SJSA1 (cell line): ENCODE measurements at regions not wholly inside any gene's neighbourhood (a gene's known extent, or its start where the extent isn't known, plus 50 kb on each side); places are given as distances from the start of the nearest gene placed in this dataset.

ENCODE experiments used
- DNase-seq, 2 experiments: peaks; one replicate each; pipeline ENCODE4 v3.0.0-alpha.2; 2015 to 2020; ENCODE audit warnings: low spot score in 2 of 2, low read depth in 1 of 2
- H3K27ac ChIP-seq: fragments of 250-450 bp; sonication (Bioruptor Pico); 2 replicates; pipeline ENCODE4 v1.5.1; 2020; ENCODE audit warnings: mild to moderate bottlenecking, moderate library complexity
- H3K27me3 ChIP-seq: fragments of 250-450 bp; sonication (Bioruptor Pico); replicated peaks from 2 replicates; pipeline ENCODE4 v1.5.1; 2020; ENCODE audit warnings: mild to moderate bottlenecking, moderate library complexity
- H3K36me3 ChIP-seq: fragments of 250-450 bp; sonication (Bioruptor Pico); 2 replicates; pipeline ENCODE4 v1.5.1; 2020; ENCODE audit warnings: mild to moderate bottlenecking
- H3K4me1 ChIP-seq: fragments of 250-450 bp; sonication (Bioruptor Pico); replicated peaks from 2 replicates; pipeline ENCODE4 v1.6.1; 2021; ENCODE audit warnings: mild to moderate bottlenecking
- H3K4me3 ChIP-seq: fragments of 250-450 bp; sonication (Bioruptor Pico); 2 replicates; pipeline ENCODE4 v1.5.1; 2020; ENCODE audit warnings: mild to moderate bottlenecking
- H3K9me3 ChIP-seq: fragments of 250-450 bp; sonication (Bioruptor Pico); replicated peaks from 2 replicates; pipeline ENCODE4 v1.5.1; 2020; ENCODE audit warnings: mild to moderate bottlenecking

GRCh38 chr12:42643881-42644579 is 54.5 kb upstream of the PRICKLE1 start:
- Histone ChIP-seq H3K27ac (no peak overlapping the region), H3K36me3 (no peaks in the 10 kb centered on the region), H3K27me3 (no peaks in the 10 kb centered on the region), H3K4me3 (no peak overlapping the region), H3K9me3 (no peaks in the 10 kb centered on the region), H3K4me1 (no peaks in the 10 kb centered on the region)
- DNase-seq, result no peak

GRCh38 chr12:42641221-42641885 is 51.8 kb upstream of the PRICKLE1 start:
- Histone ChIP-seq H3K27ac (no peak overlapping the region), H3K36me3 (no peaks in the 10 kb centered on the region), H3K4me3 (no peak overlapping the region), H3K27me3 (no peaks in the 10 kb centered on the region), H3K4me1 (no peaks in the 10 kb centered on the region), H3K9me3 (no peaks in the 10 kb centered on the region)
- no peak for DNase-seq

- H3K9me3 ChIP-seq, result no peaks in the 10 kb centered on the region
- no peaks in the 10 kb centered on the region for H3K36me3 ChIP-seq
- no peak overlapping the region for H3K4me3 ChIP-seq
- no peak overlapping the region for H3K27ac ChIP-seq
- no peaks in the 10 kb centered on the region for H3K4me1 ChIP-seq
- no peaks in the 10 kb centered on the region for H3K27me3 ChIP-seq
- DNase-seq, result no peak
These were observed 50.8 kb upstream of the PRICKLE1 start for GRCh38 chr12:42640391-42640790.

GRCh38 chr12:42639556-42639955 is 50.0 kb upstream of the PRICKLE1 start:
- H3K27ac ChIP-seq, result no peak overlapping the region
- no peaks in the 10 kb centered on the region for H3K4me1 ChIP-seq
- no peaks in the 10 kb centered on the region for H3K9me3 ChIP-seq
- no peaks in the 10 kb centered on the region for H3K27me3 ChIP-seq
- H3K4me3 ChIP-seq, result no peak overlapping the region
- no peaks in the 10 kb centered on the region for H3K36me3 ChIP-seq
- no peak for DNase-seq
